OCI-LY3 (cell line): ENCODE measurements at regions not wholly inside any gene's neighbourhood (a gene's known extent, or its start where the extent isn't known, plus 50 kb on each side); places are given as distances from the start of the nearest gene placed in this dataset.

Source experiments
- EZH2phosphoT487 ChIP-seq: fragments of 200-600 bp; shearing (Covaris generic); IDR thresholded peaks from 2 replicates; pipeline ENCODE4 v1.6.1; 2018; ENCODE audit warnings: antibody characterized with exemption, mixed run types, low read depth
- TF ChIP-seq, protein P1 (sequence below): fragments of 200-600, 300-600 bp; sonication (generic); IDR thresholded peaks from 2 replicates; pipeline ENCODE4 v1.5.1; 2014; ENCODE audit warnings: antibody characterized with exemption, low read length, low read depth

DNA sequence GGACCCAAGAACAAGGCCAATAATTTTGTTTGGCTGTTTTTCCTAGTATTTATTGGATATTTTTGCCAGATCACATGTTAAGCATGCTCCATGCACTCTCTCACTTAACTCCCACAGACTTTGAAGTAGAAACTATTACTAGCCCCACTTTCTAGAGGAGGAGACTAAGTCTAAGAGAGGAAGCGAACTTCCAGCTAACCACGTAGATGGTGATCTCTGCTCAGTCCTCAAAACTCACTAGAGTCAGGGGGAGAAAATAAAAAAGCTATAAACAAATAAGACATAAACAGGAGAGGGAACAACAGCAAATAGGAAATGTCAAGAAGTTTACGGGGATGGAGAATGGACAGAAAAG lies 481.0 kb upstream of the PROK2 start:
- TF ChIP-seq, protein P1, sequence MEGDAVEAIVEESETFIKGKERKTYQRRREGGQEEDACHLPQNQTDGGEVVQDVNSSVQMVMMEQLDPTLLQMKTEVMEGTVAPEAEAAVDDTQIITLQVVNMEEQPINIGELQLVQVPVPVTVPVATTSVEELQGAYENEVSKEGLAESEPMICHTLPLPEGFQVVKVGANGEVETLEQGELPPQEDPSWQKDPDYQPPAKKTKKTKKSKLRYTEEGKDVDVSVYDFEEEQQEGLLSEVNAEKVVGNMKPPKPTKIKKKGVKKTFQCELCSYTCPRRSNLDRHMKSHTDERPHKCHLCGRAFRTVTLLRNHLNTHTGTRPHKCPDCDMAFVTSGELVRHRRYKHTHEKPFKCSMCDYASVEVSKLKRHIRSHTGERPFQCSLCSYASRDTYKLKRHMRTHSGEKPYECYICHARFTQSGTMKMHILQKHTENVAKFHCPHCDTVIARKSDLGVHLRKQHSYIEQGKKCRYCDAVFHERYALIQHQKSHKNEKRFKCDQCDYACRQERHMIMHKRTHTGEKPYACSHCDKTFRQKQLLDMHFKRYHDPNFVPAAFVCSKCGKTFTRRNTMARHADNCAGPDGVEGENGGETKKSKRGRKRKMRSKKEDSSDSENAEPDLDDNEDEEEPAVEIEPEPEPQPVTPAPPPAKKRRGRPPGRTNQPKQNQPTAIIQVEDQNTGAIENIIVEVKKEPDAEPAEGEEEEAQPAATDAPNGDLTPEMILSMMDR: no peak
- no peak for TF ChIP-seq EZH2phosphoT487
